ENCODE measurements at regions not wholly inside any gene's neighbourhood (a gene's known extent, or its start where the extent isn't known, plus 50 kb on each side); places are given as distances from the start of the nearest gene placed in this dataset.
"Not testable (repeated sequence)": the region's sequence is repeated elsewhere in the genome, so short reads cannot be mapped to it uniquely, and the experiment has no call there.

GRCh38 chr5:112065781-112066180, 308.8 kb upstream of the NREP start:
- FAIRE-seq (no peak), DNase-seq (ENCODE audit: insufficient read length) (no peak)
- TF ChIP-seq POLR2A (IDR thresholded peaks at IDR 0.05; ENCODE audit: low read depth, low read length), result no peak
- TF ChIP-seq TAF1 (IDR thresholded peaks at IDR 0.05; ENCODE audit: borderline replicate concordance, low read depth, low read length), result no peak
- TF ChIP-seq POLR2AphosphoS5 (IDR thresholded peaks at IDR 0.05; ENCODE audit: low read depth, low read length), result no peak

GRCh38 chr5:112064956-112065355, 308.0 kb upstream of the NREP start:
- TF ChIP-seq POLR2A (IDR thresholded peaks at IDR 0.05; ENCODE audit: low read depth, low read length) (no peak), POLR2AphosphoS5 (IDR thresholded peaks at IDR 0.05; ENCODE audit: low read depth, low read length) (no peak), TAF1 (IDR thresholded peaks at IDR 0.05; ENCODE audit: borderline replicate concordance, low read depth, low read length) (no peak)
- FAIRE-seq (peak; percentile 30), DNase-seq (ENCODE audit: insufficient read length) (no peak)

- FAIRE-seq, result no peak
- TF ChIP-seq POLR2AphosphoS5 (IDR thresholded peaks at IDR 0.05; ENCODE audit: low read depth, low read length) (no peak), POLR2A (IDR thresholded peaks at IDR 0.05; ENCODE audit: low read depth, low read length) (no peak), TAF1 (IDR thresholded peaks at IDR 0.05; ENCODE audit: borderline replicate concordance, low read depth, low read length) (no peak)
- DNase-seq (ENCODE audit: insufficient read length), result no peak
These were observed 307.3 kb upstream of the NREP start for GRCh38 chr5:112064271-112064701.

GRCh38 chr5:112063856-112064255, 306.9 kb upstream of the NREP start:
- DNase-seq (ENCODE audit: insufficient read length), result no peak
- FAIRE-seq, result no peak
- TF ChIP-seq TAF1 (IDR thresholded peaks at IDR 0.05; ENCODE audit: borderline replicate concordance, low read depth, low read length) (no peak), POLR2AphosphoS5 (IDR thresholded peaks at IDR 0.05; ENCODE audit: low read depth, low read length) (no peak)

GRCh38 chr5:112063191-112063590, 306.2 kb upstream of the NREP start:
- FAIRE-seq (no peak), DNase-seq (ENCODE audit: insufficient read length) (no peak)
- TF ChIP-seq TAF1 (IDR thresholded peaks at IDR 0.05; ENCODE audit: borderline replicate concordance, low read depth, low read length) (no peak), POLR2A (IDR thresholded peaks at IDR 0.05; ENCODE audit: low read depth, low read length) (no peak), POLR2AphosphoS5 (IDR thresholded peaks at IDR 0.05; ENCODE audit: low read depth, low read length) (no peak)

GRCh38 chr5:112062181-112062580, 305.2 kb upstream of the NREP start:
- DNase-seq (ENCODE audit: insufficient read length), result no peak
- FAIRE-seq, result no peak
- TF ChIP-seq TAF1 (IDR thresholded peaks at IDR 0.05; ENCODE audit: borderline replicate concordance, low read depth, low read length) (no peak), POLR2AphosphoS5 (IDR thresholded peaks at IDR 0.05; ENCODE audit: low read depth, low read length) (no peak), POLR2A (IDR thresholded peaks at IDR 0.05; ENCODE audit: low read depth, low read length) (no peak)

- DNase-seq (ENCODE audit: insufficient read length) (no peak), FAIRE-seq (no peak)
- TF ChIP-seq POLR2AphosphoS5 (IDR thresholded peaks at IDR 0.05; ENCODE audit: low read depth, low read length) (no peak), POLR2A (IDR thresholded peaks at IDR 0.05; ENCODE audit: low read depth, low read length) (no peak)
These were observed 304.7 kb upstream of the NREP start for GRCh38 chr5:112061666-112062065.

GRCh38 chr5:112059579-112060135, 302.7 kb upstream of the NREP start:
- no peak for TF ChIP-seq POLR2A (IDR thresholded peaks at IDR 0.05; ENCODE audit: low read depth, low read length)
- TF ChIP-seq POLR2AphosphoS5 (IDR thresholded peaks at IDR 0.05; ENCODE audit: low read depth, low read length), result no peak
- TF ChIP-seq TAF1 (IDR thresholded peaks at IDR 0.05; ENCODE audit: borderline replicate concordance, low read depth, low read length), result no peak
- no peak for FAIRE-seq
- DNase-seq (ENCODE audit: insufficient read length), result no peak

GRCh38 chr5:112049738-112050137, 292.7 kb upstream of the NREP start:
- TF ChIP-seq POLR2AphosphoS5 (IDR thresholded peaks at IDR 0.05; ENCODE audit: low read depth, low read length) (no peak), POLR2A (IDR thresholded peaks at IDR 0.05; ENCODE audit: low read depth, low read length) (no peak), TAF1 (IDR thresholded peaks at IDR 0.05; ENCODE audit: borderline replicate concordance, low read depth, low read length) (no peak)
- DNase-seq (ENCODE audit: insufficient read length), result no peak
- no peak for FAIRE-seq

GRCh38 chr5:112036206-112036605, 279.2 kb upstream of the NREP start:
- DNase-seq (ENCODE audit: insufficient read length), result no peak
- FAIRE-seq, result no peak
- TF ChIP-seq POLR2AphosphoS5 (IDR thresholded peaks at IDR 0.05; ENCODE audit: low read depth, low read length), result no peak
- no peak for TF ChIP-seq TAF1 (IDR thresholded peaks at IDR 0.05; ENCODE audit: borderline replicate concordance, low read depth, low read length)
- no peak for TF ChIP-seq POLR2A (IDR thresholded peaks at IDR 0.05; ENCODE audit: low read depth, low read length)

GRCh38 chr5:112034421-112034979, 277.5 kb upstream of the NREP start:
- no peak for TF ChIP-seq POLR2A (IDR thresholded peaks at IDR 0.05; ENCODE audit: low read depth, low read length)
- TF ChIP-seq TAF1 (IDR thresholded peaks at IDR 0.05; ENCODE audit: borderline replicate concordance, low read depth, low read length), result no peak
- no peak for TF ChIP-seq POLR2AphosphoS5 (IDR thresholded peaks at IDR 0.05; ENCODE audit: low read depth, low read length)
- FAIRE-seq, result no peak

GRCh38 chr5:112026879-112027278, 269.9 kb upstream of the NREP start:
- DNase-seq (ENCODE audit: insufficient read length); FAIRE-seq: not testable (repeated sequence)

More at GRCh38 chr5:112034421-112034979, 277.5 kb upstream of the NREP start:
- no peak for DNase-seq (ENCODE audit: insufficient read length)

- TF ChIP-seq TAF1 (IDR thresholded peaks at IDR 0.05; ENCODE audit: borderline replicate concordance, low read depth, low read length), result no peak
- no peak for TF ChIP-seq POLR2AphosphoS5 (IDR thresholded peaks at IDR 0.05; ENCODE audit: low read depth, low read length)
- TF ChIP-seq POLR2A (IDR thresholded peaks at IDR 0.05; ENCODE audit: low read depth, low read length), result no peak
- DNase-seq (ENCODE audit: insufficient read length), result no peak
- FAIRE-seq, result no peak
These were observed 268.8 kb upstream of the NREP start for GRCh38 chr5:112025757-112026156.
